SK-N-MC (cell line): ENCODE measurements at regions not wholly inside any gene's neighbourhood (a gene's known extent, or its start where the extent isn't known, plus 50 kb on each side); places are given as distances from the start of the nearest gene placed in this dataset.

ENCODE experiments used
- EZH2 ChIP-seq: fragments of 200-600 bp; sonication (generic); IDR thresholded peaks from one replicate; pipeline ENCODE4 v1.6.1; 2017; ENCODE audit warnings: antibody characterized with exemption
- FOXP2 ChIP-seq: optimal IDR thresholded peaks from 2 replicates; pipeline ENCODE3; 2011; ENCODE audit warnings: mild to moderate bottlenecking, moderate library complexity; ENCODE audit not compliant: insufficient read depth; ENCODE audit errors: extremely low read length, control extremely low read depth
- POLR2AphosphoS5 ChIP-seq: IDR thresholded peaks from 2 replicates; pipeline ENCODE4 v1.6.1; 2012; ENCODE audit warnings: mild to moderate bottlenecking, low read depth, low read length, borderline replicate concordance

DNA sequence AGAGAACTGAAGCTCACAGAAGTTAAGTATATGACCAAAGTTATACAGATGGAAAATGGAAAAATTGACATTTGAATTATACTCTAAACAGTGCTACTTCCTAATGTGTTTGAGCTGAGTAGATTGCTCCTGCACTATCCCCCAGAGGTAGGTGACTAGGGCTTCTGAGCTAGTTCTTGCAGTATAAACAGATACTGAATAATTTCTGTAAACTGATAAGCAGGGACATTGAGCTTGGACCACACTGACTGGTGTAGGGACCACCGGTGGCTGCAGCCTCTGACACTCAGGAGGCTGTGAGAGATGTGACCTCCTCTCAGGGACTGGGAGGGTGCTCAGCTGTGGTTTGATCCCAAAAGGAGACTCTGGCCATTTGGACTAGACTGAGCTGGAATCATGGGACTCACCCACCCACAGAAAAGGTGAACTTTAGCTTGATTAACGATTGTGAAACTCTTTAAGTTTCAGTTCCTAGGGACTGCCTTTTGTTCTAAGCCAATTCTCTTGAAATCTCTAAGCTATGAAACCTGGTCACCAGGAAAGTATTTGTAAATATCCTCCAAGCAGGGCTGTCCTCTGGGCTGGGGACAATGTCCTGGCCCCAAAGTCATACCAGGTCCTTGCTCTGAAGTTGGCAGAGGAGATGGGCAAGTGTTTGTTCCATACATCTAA lies 291.5 kb downstream of the SEC61B start:
- TF ChIP-seq POLR2AphosphoS5 (no peak), EZH2 (no peak), FOXP2 (no peak)
